ENCODE measurements at regions not wholly inside any gene's neighbourhood (a gene's known extent, or its start where the extent isn't known, plus 50 kb on each side); places are given as distances from the start of the nearest gene placed in this dataset.

GRCh38 chr6:10266061-10266460 lies 148.8 kb downstream of the TFAP2A start:
- Histone ChIP-seq H4K20me1 (ENCODE audit: control insufficient read depth, insufficient read depth, insufficient read length) (no peaks in the 10 kb centered on the region), H4K91ac (ENCODE audit: insufficient read length, low read depth, low read length) (no peak overlapping the region), H3K18ac (ENCODE audit: insufficient read length, low read depth, low read length) (no peak overlapping the region), H2BK15ac (ENCODE audit: low read depth, low read length) (no peak overlapping the region), H3K4me2 (ENCODE audit: insufficient read depth, insufficient read length, low read length) (no peak overlapping the region), H2BK5ac (ENCODE audit: insufficient read length, low read length) (no peak overlapping the region), H3K4me1 (ENCODE audit: insufficient read depth, low read length) (peaks cover 10% of the 10 kb centered on the region; the same call in 1 of the 2 replicates), H3K9ac (ENCODE audit: extremely low read depth, insufficient read length, low read length) (no peak overlapping the region), H2AFZ (ENCODE audit: low read length) (no peak overlapping the region), H3K27ac (ENCODE audit: insufficient read length, low read depth, low read length) (no peak overlapping the region), H3K9me3 (ENCODE audit: control insufficient read depth, low read depth, low read length) (no peaks in the 10 kb centered on the region), H3T11ph (ENCODE audit: low read length) (no peak overlapping the region), H2BK120ac (ENCODE audit: low read depth, low read length, poor library complexity, severe bottlenecking) (no peak overlapping the region), H2BK20ac (ENCODE audit: low read depth, low read length, poor library complexity, severe bottlenecking) (no peak overlapping the region), H3K79me2 (ENCODE audit: insufficient read depth, low read length) (no peaks in the 10 kb centered on the region), H3K14ac (ENCODE audit: insufficient read depth, low read length) (no peak overlapping the region), H3K23ac (ENCODE audit: insufficient read length, low read depth, low read length) (no peak overlapping the region), H2BK12ac (ENCODE audit: insufficient read length, low read depth, low read length) (no peak overlapping the region), H3K4ac (ENCODE audit: low read depth, low read length) (no peak overlapping the region), H2AK5ac (ENCODE audit: insufficient read length, low read length) (no peak overlapping the region), H3K79me1 (ENCODE audit: insufficient read depth, low read depth, low read length, poor library complexity, severe bottlenecking) (no peaks in the 10 kb centered on the region), H3K27me3 (ENCODE audit: insufficient read depth, low read length) (no peaks in the 10 kb centered on the region), H4K5ac (ENCODE audit: insufficient read length, low read depth, low read length) (no peak overlapping the region), H3K23me2 (ENCODE audit: insufficient read length, low read depth, low read length, poor library complexity, severe bottlenecking) (no peaks in the 10 kb centered on the region), H3K56ac (ENCODE audit: insufficient read length, low read depth, low read length) (no peak overlapping the region), H4K8ac (replicated peaks; ENCODE audit: insufficient read length, low read depth, low read length) (no peak overlapping the region)
- no peak for TF ChIP-seq CTCF (conservative IDR thresholded peaks at IDR 0.05)
- Mint-ChIP-seq H3K36me3 (ENCODE audit: insufficient read depth in 1 of 3, low read depth in 3 of 3) (no peaks in the 10 kb centered on the region; a peak in 1 of 7 replicates), H3K9me3 (peaks cover 5 to 6% of the 10 kb centered on the region in 2 experiments; a peak in 2 of 5 replicates), H3K4me3 (no peak overlapping the region), H3K27ac (peak overlapping the region in 1 of 3 experiments; percentile 30; a peak in 2 of 7 replicates), H3K4me1 (peaks cover 41 to 45% of the 10 kb centered on the region in 2 experiments), H3K27me3 (ENCODE audit: low read depth) (peaks cover 2% of the 10 kb centered on the region; the same call in 1 of the 2 replicates)
- no CpG with 5 or more reads among the region's 2 CpGs for WGBS (ENCODE audit: extremely low coverage, insufficient read length, low lambda C conversion rate)
- no peak for DNase-seq

All from H9 (cell line).